Spleen (tissue), 11 donors: ENCODE measurements at regions not wholly inside any gene's neighbourhood (a gene's known extent, or its start where the extent isn't known, plus 50 kb on each side); places are given as distances from the start of the nearest gene placed in this dataset.

ENCODE experiments used
- DNase-seq: peaks from one replicate; pipeline ENCODE4 v3.0.0-alpha.2; 2020
- H3K27ac ChIP-seq, 8 donors: fragments of 200-600 bp; sonication (generic) in 7 of 8; 1 replicate in 4 of 8; 2 replicates in 4 of 8; pipeline versions ENCODE4 v1.5.0 to v1.8.0; 2016 to 2021; ENCODE audit warnings: inconsistent platforms in 4 of 8, mild to moderate bottlenecking in 4 of 8, moderate library complexity in 1 of 8
- H3K27me3 ChIP-seq, 7 donors: fragments of 200-600 bp; sonication (generic) in 6 of 7; replicated peaks in 1 of 7; 1 replicate in 4 of 7; 2 replicates in 3 of 7; pipeline versions ENCODE4 v1.5.0 to v1.8.0; 2016 to 2021; ENCODE audit warnings: inconsistent platforms in 3 of 7, mild to moderate bottlenecking in 1 of 7
- H3K36me3 ChIP-seq, 6 donors: fragments of 200-600 bp; sonication (generic) in 5 of 6; 1 replicate in 4 of 6; 2 replicates in 2 of 6; pipeline versions ENCODE4 v1.5.0 to v1.8.0; 2016 to 2021; ENCODE audit warnings: inconsistent platforms in 2 of 6
- H3K4me1 ChIP-seq, 6 donors: fragments of 200-600 bp; sonication (generic) in 5 of 6; 1 replicate in 3 of 6; 2 replicates in 3 of 6; pipeline versions ENCODE4 v1.5.0 to v1.8.0; 2016 to 2021; ENCODE audit warnings: inconsistent platforms in 3 of 6
- H3K4me3 ChIP-seq, 8 donors: fragments of 200-600 bp; sonication (generic) in 7 of 8; 1 replicate in 4 of 8; 2 replicates in 4 of 8; pipeline versions ENCODE4 v1.5.0 to v1.8.0; 2016 to 2021; ENCODE audit warnings: inconsistent platforms in 4 of 8, mild to moderate bottlenecking in 4 of 8, moderate library complexity in 2 of 8
- H3K9me3 ChIP-seq, 8 donors: fragments of 200-600 bp; sonication (generic) in 7 of 8; 1 replicate in 4 of 8; 2 replicates in 4 of 8; pipeline versions ENCODE4 v1.5.0 to v1.8.0; 2016 to 2021; ENCODE audit warnings: inconsistent platforms in 4 of 8
- POLR2A ChIP-seq, 3 donors: fragments of 450-650 bp; IDR thresholded peaks; one replicate each; pipeline ENCODE4 v1.5.1; 2017; ENCODE audit warnings: antibody characterized with exemption in 3 of 3, mild to moderate bottlenecking in 1 of 3
- POLR2AphosphoS5 ChIP-seq, 3 donors: sonication (generic); formaldehyde crosslinking; IDR thresholded peaks; one replicate each; pipeline ENCODE4 v1.5.1; 2017; ENCODE audit warnings: antibody characterized with exemption in 3 of 3
- WGBS, 5 donors: extraction: QIAGEN DNeasy Blood & Tissue Kit in 3 of 5; methylation state at CpG; one replicate each; pipeline versions ENCODE4 v1.1.5 to v1.1.7; 2013 to 2018; 5-methylcytosine and 5-hydroxymethylcytosine counted together
- intact Hi-C: fragments of 100-400 bp; cut with DNase I; formaldehyde crosslinking; loops from one replicate; pipeline ENCODE4 v1.15.0; 2023; ENCODE audit warnings: low total_unique reads
- TF ChIP-seq, protein P1 (sequence below), 11 experiments: fragments of 200-600 bp in 7 of 11; fragments of 450-650 bp in 4 of 11; sonication (generic) in 4 of 11; IDR thresholded peaks in 8 of 11; conservative IDR thresholded peaks in 3 of 11; 1 replicate in 7 of 11; 2 replicates in 4 of 11; pipeline versions ENCODE4 v1.4.0 to v1.8.0; 2016 to 2021; ENCODE audit warnings: antibody characterized with exemption in 11 of 11, inconsistent platforms in 4 of 11, mild to moderate bottlenecking in 1 of 11
- donor health status: healthy with polysubstance abuse.
- donor health status: DM: no; HTN: no; CAD: no; lungs with moderate emphysema.
- donor health status: DM: no; HTN: no; CAD: no.
- donor health status: Bipolar disorder and iron deficiency.
- donor health status: healthy.
- donor health status: DM: no; HTN: no; CAD: no.
- donor health status: DM: yes; HTN: yes; CAD: no.

DNA sequence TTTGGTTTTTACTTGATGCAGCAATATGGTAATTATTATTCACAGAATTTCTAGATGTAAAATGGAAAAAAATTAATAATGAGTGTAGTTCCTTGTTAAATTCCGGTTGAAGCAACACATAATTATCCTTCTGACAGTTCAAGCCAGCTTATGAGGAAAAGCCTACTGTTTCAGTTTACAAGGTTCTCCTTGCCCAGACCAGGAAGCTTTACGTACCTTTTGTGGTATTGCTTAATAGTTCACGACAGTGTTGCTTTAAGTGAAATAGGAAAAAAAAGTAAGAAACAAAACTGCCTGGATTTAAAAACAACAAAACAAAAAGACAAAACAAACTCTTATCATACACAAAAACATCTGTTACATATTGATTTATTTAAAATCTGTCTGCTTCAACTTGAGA, 547.3 kb upstream of the C9orf72 start:
- Histone ChIP-seq H3K36me3 (no peaks in the 10 kb centered on the region), H3K27me3 (no peaks in the 10 kb centered on the region), H3K4me1 (no peaks in the 10 kb centered on the region), H3K9me3 (no peaks in the 10 kb centered on the region), H3K4me3 (no peak overlapping the region), H3K27ac (no peak overlapping the region)
- TF ChIP-seq, protein P1, sequence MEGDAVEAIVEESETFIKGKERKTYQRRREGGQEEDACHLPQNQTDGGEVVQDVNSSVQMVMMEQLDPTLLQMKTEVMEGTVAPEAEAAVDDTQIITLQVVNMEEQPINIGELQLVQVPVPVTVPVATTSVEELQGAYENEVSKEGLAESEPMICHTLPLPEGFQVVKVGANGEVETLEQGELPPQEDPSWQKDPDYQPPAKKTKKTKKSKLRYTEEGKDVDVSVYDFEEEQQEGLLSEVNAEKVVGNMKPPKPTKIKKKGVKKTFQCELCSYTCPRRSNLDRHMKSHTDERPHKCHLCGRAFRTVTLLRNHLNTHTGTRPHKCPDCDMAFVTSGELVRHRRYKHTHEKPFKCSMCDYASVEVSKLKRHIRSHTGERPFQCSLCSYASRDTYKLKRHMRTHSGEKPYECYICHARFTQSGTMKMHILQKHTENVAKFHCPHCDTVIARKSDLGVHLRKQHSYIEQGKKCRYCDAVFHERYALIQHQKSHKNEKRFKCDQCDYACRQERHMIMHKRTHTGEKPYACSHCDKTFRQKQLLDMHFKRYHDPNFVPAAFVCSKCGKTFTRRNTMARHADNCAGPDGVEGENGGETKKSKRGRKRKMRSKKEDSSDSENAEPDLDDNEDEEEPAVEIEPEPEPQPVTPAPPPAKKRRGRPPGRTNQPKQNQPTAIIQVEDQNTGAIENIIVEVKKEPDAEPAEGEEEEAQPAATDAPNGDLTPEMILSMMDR (IDR thresholded peaks at IDR 0.05 in 8 of 11, conservative IDR thresholded peaks at IDR 0.05 in 3 of 11) = no peak
- no peak for TF ChIP-seq POLR2A (IDR thresholded peaks at IDR 0.05)
- TF ChIP-seq POLR2AphosphoS5 (IDR thresholded peaks at IDR 0.05) = no peak
- intact Hi-C loops = no loop called here
- DNase-seq = no peak
- WGBS, 5 donors = 18 to 41% (median 30%) methylated on average over 3 of the region's 3 CpGs

DNA sequence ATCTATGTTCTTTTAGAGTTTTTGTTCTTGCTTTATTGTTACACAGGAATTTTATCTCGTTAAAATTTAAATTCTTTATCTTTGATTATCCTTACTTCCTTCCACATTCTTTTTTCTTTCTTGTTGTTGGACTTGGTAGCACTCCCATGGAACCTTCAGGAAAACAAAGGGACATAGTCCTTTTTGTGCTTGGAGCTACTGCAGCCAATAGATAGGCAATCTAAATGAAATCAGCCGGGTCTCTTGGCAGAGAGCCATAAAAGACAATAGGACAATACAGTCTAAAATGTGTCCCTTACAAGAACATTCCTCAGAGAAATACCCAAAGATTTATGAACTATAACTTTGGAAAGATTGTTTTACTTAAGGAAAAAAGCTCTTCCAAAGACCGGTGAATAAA, 548.1 kb upstream of the C9orf72 start:
- intact Hi-C loops = no loop called here
- Histone ChIP-seq H3K36me3 (no peaks in the 10 kb centered on the region), H3K4me3 (no peak overlapping the region), H3K9me3 (no peaks in the 10 kb centered on the region), H3K27me3 (no peaks in the 10 kb centered on the region), H3K4me1 (no peaks in the 10 kb centered on the region), H3K27ac (no peak overlapping the region)
- 31 to 48% (median 35%) methylated on average over 3 of the region's 3 CpGs for WGBS, 5 donors
- no peak for DNase-seq
- TF ChIP-seq POLR2A (IDR thresholded peaks at IDR 0.05) = no peak
- TF ChIP-seq, protein P1 (IDR thresholded peaks at IDR 0.05 in 8 of 11, conservative IDR thresholded peaks at IDR 0.05 in 3 of 11) = no peak
- TF ChIP-seq POLR2AphosphoS5 (IDR thresholded peaks at IDR 0.05) = no peak

DNA sequence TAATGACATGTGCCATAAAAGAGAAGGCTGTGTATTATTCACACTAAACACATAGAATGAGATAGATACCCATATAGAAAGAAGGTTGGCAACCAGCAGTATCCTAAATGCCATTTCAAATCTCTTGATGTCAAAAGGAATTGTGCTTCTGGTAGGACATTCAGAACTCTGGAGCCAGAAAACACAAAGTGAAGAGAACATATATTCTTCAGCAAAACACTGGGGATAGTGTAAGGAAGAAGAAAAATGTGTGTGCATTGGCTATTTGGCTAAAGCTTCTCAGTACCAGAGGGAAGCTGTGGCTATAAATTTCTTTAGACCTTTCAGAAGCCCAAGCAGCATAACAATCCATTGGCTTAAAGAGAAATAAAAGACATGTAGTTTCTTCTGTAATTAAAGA, 551.6 kb upstream of the C9orf72 start:
- no peaks in the 10 kb centered on the region for H3K9me3 ChIP-seq

DNA sequence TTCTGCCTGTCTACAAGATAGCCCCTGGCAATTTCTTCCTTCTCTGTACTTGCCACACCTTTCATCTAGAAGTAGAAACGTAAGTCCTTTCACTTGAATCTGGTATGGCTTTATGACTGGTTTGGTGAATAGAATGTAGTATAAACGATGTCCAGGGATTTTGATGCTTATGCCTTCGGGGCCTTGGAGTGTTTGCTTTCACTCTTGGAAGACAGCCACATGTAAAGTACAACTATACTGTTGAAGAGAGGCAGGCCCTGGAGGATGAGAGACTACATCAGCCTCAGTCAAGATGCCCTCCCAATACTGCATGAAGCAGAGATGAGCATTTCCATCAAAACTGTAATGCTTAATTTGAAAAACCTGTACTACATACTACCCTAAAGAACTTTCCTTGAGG, 553.8 kb upstream of the C9orf72 start:
- 60 to 75% (median 68%) methylated on average over 3 of the region's 3 CpGs for WGBS, 5 donors
- Histone ChIP-seq H3K27ac (no peak overlapping the region), H3K4me3 (no peak overlapping the region), H3K4me1 (no peaks in the 10 kb centered on the region), H3K9me3 (no peaks in the 10 kb centered on the region), H3K27me3 (no peaks in the 10 kb centered on the region), H3K36me3 (no peaks in the 10 kb centered on the region)
- TF ChIP-seq POLR2AphosphoS5 (IDR thresholded peaks at IDR 0.05) (no peak), POLR2A (IDR thresholded peaks at IDR 0.05) (no peak)
- TF ChIP-seq, protein P1 (IDR thresholded peaks at IDR 0.05 in 8 of 11, conservative IDR thresholded peaks at IDR 0.05 in 3 of 11) = no peak
- intact Hi-C loops = no loop called here
- DNase-seq = no peak

More for the DNA sequence above, 551.6 kb upstream of the C9orf72 start:
- no peak for DNase-seq
- H3K4me1 ChIP-seq = no peaks in the 10 kb centered on the region
- no peak overlapping the region for H3K27ac ChIP-seq
- no peak overlapping the region for H3K4me3 ChIP-seq
- intact Hi-C loops = no loop called here
- H3K36me3 ChIP-seq = no peaks in the 10 kb centered on the region
- TF ChIP-seq POLR2A (IDR thresholded peaks at IDR 0.05) (no peak), POLR2AphosphoS5 (IDR thresholded peaks at IDR 0.05) (no peak)
- TF ChIP-seq, protein P1 (IDR thresholded peaks at IDR 0.05 in 8 of 11, conservative IDR thresholded peaks at IDR 0.05 in 3 of 11) = no peak
- H3K27me3 ChIP-seq = no peaks in the 10 kb centered on the region
